ENCODE measurements at regions not wholly inside any gene's neighbourhood (a gene's known extent, or its start where the extent isn't known, plus 50 kb on each side); places are given as distances from the start of the nearest gene placed in this dataset.
"Not testable (repeated sequence)": the region's sequence is repeated elsewhere in the genome, so short reads cannot be mapped to it uniquely, and the experiment has no call there.

DNA sequence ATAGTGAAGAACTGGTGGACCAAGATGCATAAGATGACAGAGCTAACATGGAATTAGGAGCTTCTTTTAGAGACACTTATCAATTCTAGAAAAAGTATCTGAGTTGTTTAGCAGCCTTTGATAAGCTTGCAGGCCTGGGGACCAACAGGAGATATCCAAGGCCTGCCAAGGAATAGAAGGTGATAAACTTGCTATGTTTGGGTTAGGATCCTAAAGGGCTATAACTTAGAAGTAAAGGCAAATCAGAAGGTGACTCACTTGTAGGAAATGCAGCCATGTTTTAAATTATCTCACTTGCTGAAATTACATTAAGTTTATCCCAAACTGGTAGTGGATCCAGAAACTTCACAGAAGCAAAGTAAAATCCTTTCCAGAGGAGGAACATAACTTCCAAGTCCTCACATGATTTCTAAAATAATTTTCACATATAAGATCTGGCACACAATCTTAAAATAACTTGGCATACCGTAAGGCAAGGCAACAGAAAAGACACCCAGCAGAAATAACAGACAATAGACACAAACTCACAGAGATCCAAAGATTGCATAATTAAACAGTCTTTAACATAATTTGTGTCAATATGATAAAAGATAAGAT, 69.6 kb upstream of the TEAD1 start:
- ChIA-PET POLR2A (no interaction called here), CTCF (no interaction called here)
- no peaks in the 10 kb centered on the region for H3K4me1 Mint-ChIP-seq (ENCODE audit: low read depth)
- no peak overlapping the region for H3K27ac Mint-ChIP-seq
- no peak overlapping the region for H3K4me3 Mint-ChIP-seq
- DNase-seq = no peak
- peaks cover 4% of the 10 kb centered on the region for H3K9me3 Mint-ChIP-seq
- peaks cover 24% of the 10 kb centered on the region for H3K27me3 Mint-ChIP-seq
- intact Hi-C loops (cut with micrococcal nuclease) = loop anchor here (10.0 kb wide), 1 partner anchor 600 kb away; the partner anchor contains the start of gene DKK3
- H3K36me3 Mint-ChIP-seq = no peaks in the 10 kb centered on the region

DNA sequence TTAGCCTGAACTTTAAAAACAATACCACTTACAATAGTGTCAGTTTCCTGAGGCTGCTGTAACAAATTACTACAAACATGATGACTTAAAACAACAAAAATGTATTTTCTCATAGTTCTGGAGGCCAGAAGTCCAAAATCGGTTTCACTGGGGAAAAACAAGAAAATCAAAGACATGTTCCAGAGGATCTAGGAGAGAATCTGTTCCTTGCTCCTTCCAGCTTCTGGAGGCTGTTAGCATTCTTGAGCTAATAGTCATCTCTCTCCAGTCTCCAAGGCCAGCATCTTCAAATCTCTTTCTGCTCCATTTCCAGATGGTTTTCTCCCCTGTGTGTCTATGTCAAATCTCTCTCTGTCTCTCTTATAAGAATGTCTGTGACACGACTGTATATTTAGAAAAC, 67.6 kb upstream of the TEAD1 start:
- POLR2A ChIA-PET = no interaction called here
- CTCF ChIA-PET = interaction anchor here (0.6 kb wide), 1 partner anchor 9 kb away, joined by 3 read pairs; no protein-coding TSS in a partner anchor
- Mint-ChIP-seq H3K36me3 (peaks cover under 1% of the 10 kb centered on the region), H3K27ac (no peak overlapping the region), H3K4me3 (no peak overlapping the region), H3K9me3 (peaks cover 18% of the 10 kb centered on the region), H3K27me3 (peaks cover 23% of the 10 kb centered on the region), H3K4me1 (ENCODE audit: low read depth) (no peaks in the 10 kb centered on the region)
- DNase-seq = no peak
- intact Hi-C loops (cut with micrococcal nuclease) = loop anchor here (10.0 kb wide), 1 partner anchor 602 kb away; the partner anchor contains the start of gene DKK3

DNA sequence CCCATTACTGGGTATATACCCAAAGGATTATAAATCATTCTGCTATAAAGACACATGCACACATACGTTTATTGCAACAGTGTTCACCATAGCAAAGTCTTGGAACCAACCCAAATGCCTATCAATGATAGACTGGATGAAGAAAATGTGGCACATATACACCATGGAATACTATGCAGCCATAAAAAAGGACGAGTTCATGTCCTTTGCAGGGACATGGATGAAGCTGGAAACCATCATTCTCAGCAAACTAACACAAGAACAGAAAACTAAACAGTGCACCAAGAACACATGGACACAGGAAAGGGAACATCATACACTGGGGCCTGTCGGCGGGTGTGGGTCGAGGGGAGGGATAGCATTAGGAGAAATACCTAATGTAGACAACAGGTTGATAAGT, 65.5 kb upstream of the TEAD1 start:
- peaks cover 28% of the 10 kb centered on the region for H3K9me3 Mint-ChIP-seq
- H3K36me3 Mint-ChIP-seq; H3K27ac Mint-ChIP-seq; CTCF ChIA-PET; H3K4me3 Mint-ChIP-seq; DNase-seq; POLR2A ChIA-PET; H3K4me1 Mint-ChIP-seq (ENCODE audit: low read depth): not testable (repeated sequence)
- intact Hi-C loops (cut with micrococcal nuclease) = loop anchor here (10.0 kb wide), 1 partner anchor 604 kb away; the partner anchor contains the start of gene DKK3
- H3K27me3 Mint-ChIP-seq = peaks cover 17% of the 10 kb centered on the region

GRCh38 chr11:12611352-12611751, 62.9 kb upstream of the TEAD1 start:
- POLR2A ChIA-PET = no interaction called here
- Mint-ChIP-seq H3K4me3 (no peak overlapping the region), H3K27me3 (peaks cover 14% of the 10 kb centered on the region), H3K4me1 (ENCODE audit: low read depth) (no peaks in the 10 kb centered on the region), H3K36me3 (peaks cover 2% of the 10 kb centered on the region), H3K9me3 (peaks cover 28% of the 10 kb centered on the region), H3K27ac (no peak overlapping the region)
- intact Hi-C loops (cut with micrococcal nuclease) = no loop called here
- DNase-seq = no peak
- CTCF ChIA-PET = interaction anchor here (3.4 kb wide), 1 partner anchor 12 kb away, joined by 15 read pairs; no protein-coding TSS in a partner anchor

- ChIA-PET CTCF (no interaction called here), POLR2A (no interaction called here)
- intact Hi-C loops (cut with micrococcal nuclease) = no loop called here
- Mint-ChIP-seq H3K27me3 (peaks cover 4% of the 10 kb centered on the region), H3K4me3 (no peak overlapping the region), H3K9me3 (peaks cover 3% of the 10 kb centered on the region), H3K36me3 (no peaks in the 10 kb centered on the region), H3K27ac (no peak overlapping the region), H3K4me1 (ENCODE audit: low read depth) (no peaks in the 10 kb centered on the region)
- no peak for DNase-seq
Observed at GRCh38 chr11:12617632-12618031, 56.6 kb upstream of the TEAD1 start.

- Mint-ChIP-seq H3K27ac (no peak overlapping the region), H3K4me1 (ENCODE audit: low read depth) (no peaks in the 10 kb centered on the region), H3K4me3 (no peak overlapping the region), H3K27me3 (peaks cover 2% of the 10 kb centered on the region), H3K36me3 (no peaks in the 10 kb centered on the region), H3K9me3 (peaks cover 11% of the 10 kb centered on the region)
- POLR2A ChIA-PET = no interaction called here
- CTCF ChIA-PET = interaction anchor here (0.6 kb wide), 1 partner anchor 632 kb away, joined by 3 read pairs; no protein-coding TSS in a partner anchor
- intact Hi-C loops (cut with micrococcal nuclease) = no loop called here
- no peak for DNase-seq
Observed at GRCh38 chr11:12618743-12619540, 55.3 kb upstream of the TEAD1 start.

DNA sequence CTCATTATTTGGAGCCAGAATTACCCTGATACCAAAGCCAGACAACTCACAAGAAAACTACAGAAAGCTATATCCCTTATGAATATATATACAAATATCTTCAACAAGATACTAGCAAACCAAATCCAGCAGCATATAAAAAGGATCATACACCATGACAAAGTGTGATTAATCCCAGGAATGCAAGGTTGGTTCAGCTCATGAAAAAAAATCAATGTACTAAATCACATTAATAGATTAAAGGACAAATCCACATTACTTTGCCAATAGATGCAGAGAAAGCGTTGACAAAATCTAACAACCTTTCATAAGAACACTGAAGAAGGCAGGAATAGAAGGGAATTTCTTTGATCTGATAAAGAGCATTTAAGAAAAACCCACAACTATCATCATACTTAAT, 50.4 kb upstream of the TEAD1 start:
- Mint-ChIP-seq H3K27me3 (peaks cover 6% of the 10 kb centered on the region), H3K9me3 (peaks cover 15% of the 10 kb centered on the region), H3K4me1 (ENCODE audit: low read depth) (no peaks in the 10 kb centered on the region), H3K4me3 (no peak overlapping the region), H3K27ac (no peak overlapping the region), H3K36me3 (no peaks in the 10 kb centered on the region)
- ChIA-PET CTCF (no interaction called here), POLR2A (no interaction called here)
- no peak for DNase-seq
- intact Hi-C loops (cut with micrococcal nuclease) = no loop called here

Data from activated CD4-positive, alpha-beta memory T cell treated with anti-CD3 and anti-CD28 coated beads for 36 hours (primary cell).